ENCODE measurements at regions not wholly inside any gene's neighbourhood (a gene's known extent, or its start where the extent isn't known, plus 50 kb on each side); places are given as distances from the start of the nearest gene placed in this dataset.
"Not testable (repeated sequence)": the region's sequence is repeated elsewhere in the genome, so short reads cannot be mapped to it uniquely, and the experiment has no call there.

GRCh38 chr9:71268871-71269635 is 147.6 kb upstream of the TRPM3 start:
- no peak for DNase-seq

GRCh38 chr9:71263451-71263850 is 142.0 kb upstream of the TRPM3 start:
- DNase-seq, result no peak

- DNase-seq, result not testable (repeated sequence)
These were observed 139.0 kb upstream of the TRPM3 start for GRCh38 chr9:71260419-71260818.

- no peak for DNase-seq
These were observed 133.3 kb upstream of the TRPM3 start for GRCh38 chr9:71254592-71255277.

GRCh38 chr9:71253011-71253410 is 131.6 kb upstream of the TRPM3 start:
- DNase-seq, result no peak

GRCh38 chr9:71250581-71250980 is 129.2 kb upstream of the TRPM3 start:
- DNase-seq, result no peak

GRCh38 chr9:71249729-71250317 is 128.4 kb upstream of the TRPM3 start:
- no peak for DNase-seq

- no peak for DNase-seq
These were observed 124.2 kb upstream of the TRPM3 start for GRCh38 chr9:71245651-71246050.

GRCh38 chr9:71243951-71244350 is 122.5 kb upstream of the TRPM3 start:
- DNase-seq, result no peak

- DNase-seq, result no peak
These were observed 120.7 kb upstream of the TRPM3 start for GRCh38 chr9:71242081-71242480.

- no peak for DNase-seq
These were observed 115.6 kb upstream of the TRPM3 start for GRCh38 chr9:71237051-71237450.

GRCh38 chr9:71233646-71234045 is 112.2 kb upstream of the TRPM3 start:
- DNase-seq, result no peak

- DNase-seq, result no peak
These were observed 102.6 kb upstream of the TRPM3 start for GRCh38 chr9:71223953-71224538.

GRCh38 chr9:71218774-71219173 is 97.4 kb upstream of the TRPM3 start:
- no peak for DNase-seq

- no peak for DNase-seq
These were observed 92.2 kb upstream of the TRPM3 start for GRCh38 chr9:71213633-71214032.

- DNase-seq, result no peak
These were observed 88.9 kb upstream of the TRPM3 start for GRCh38 chr9:71210326-71210725.

- no peak for DNase-seq
These were observed 88.5 kb upstream of the TRPM3 start for GRCh38 chr9:71209890-71210289.

- DNase-seq, result no peak
These were observed 81.5 kb upstream of the TRPM3 start for GRCh38 chr9:71202931-71203330.

- no peak for DNase-seq
These were observed 70.3 kb upstream of the TRPM3 start for GRCh38 chr9:71191708-71192107.

- DNase-seq, result no peak
These were observed 61.8 kb upstream of the TRPM3 start for GRCh38 chr9:71183251-71183650.

GRCh38 chr9:71179183-71179582 is 57.8 kb upstream of the TRPM3 start:
- DNase-seq, result no peak

GRCh38 chr9:71177901-71178300 is 56.5 kb upstream of the TRPM3 start:
- no peak for DNase-seq

- DNase-seq, result no peak
These were observed 50.1 kb upstream of the TRPM3 start for GRCh38 chr9:71171517-71171916.

All from activated CD4-positive, CD25-positive, alpha-beta regulatory T cell (primary cell).